GM19328 (cell line): ENCODE measurements at regions not wholly inside any gene's neighbourhood (a gene's known extent, or its start where the extent isn't known, plus 50 kb on each side); places are given as distances from the start of the nearest gene placed in this dataset.
A peak's percentile ranks its signal among the peaks of the same experiment; 100 is the strongest.
"Not testable (repeated sequence)": the region's sequence is repeated elsewhere in the genome, so short reads cannot be mapped to it uniquely, and the experiment has no call there.

Source experiments
- ATAC-seq: cut with Tn5 transposase; IDR thresholded peaks from one replicate; pipeline ENCODE4 v1.9.1; 2021; ENCODE audit warnings: mild to moderate bottlenecking, moderate library complexity; ENCODE audit not compliant: unreplicated experiment

DNA sequence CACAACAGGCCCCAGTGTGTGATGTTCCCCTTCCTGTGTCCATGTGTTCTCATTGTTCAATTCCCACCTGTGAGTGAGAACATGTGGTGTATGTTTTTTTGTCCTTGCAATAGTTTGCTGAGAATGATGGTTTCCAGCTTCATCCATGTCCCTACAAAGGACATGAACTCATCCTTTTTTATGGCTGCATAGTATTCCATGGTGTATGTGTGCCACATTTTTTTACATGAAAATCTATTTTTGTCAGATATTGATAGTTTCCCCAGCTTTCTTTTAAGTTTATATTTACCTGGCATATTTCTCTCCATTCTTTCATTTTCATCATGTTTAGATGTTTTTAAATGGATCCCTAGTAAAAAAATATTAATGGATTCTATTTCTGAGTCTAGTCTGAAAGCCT is 264.2 kb upstream of the UGT8 start:
- not testable (repeated sequence) for ATAC-seq

DNA sequence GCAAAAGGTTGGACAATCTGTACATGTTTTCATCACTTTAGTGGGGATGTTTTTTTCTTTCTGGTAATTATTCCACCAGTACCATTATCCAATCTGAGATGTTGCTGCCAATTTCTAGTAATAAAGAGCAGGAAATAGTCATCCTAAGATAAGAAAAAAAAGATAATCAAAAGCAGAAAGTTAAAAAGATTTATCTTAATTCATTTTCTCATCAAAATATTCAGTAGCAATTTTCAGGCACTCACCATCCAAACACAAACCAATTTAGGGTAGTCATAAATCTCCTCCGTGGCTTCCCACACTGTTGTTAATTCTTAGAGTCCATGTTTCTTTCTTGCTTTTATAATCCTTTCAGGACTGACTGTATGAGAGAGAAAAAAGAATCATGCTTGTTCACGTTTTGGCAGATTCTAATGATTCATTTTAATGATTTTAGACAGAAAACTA is 263.7 kb upstream of the UGT8 start:
- ATAC-seq = no peak

DNA sequence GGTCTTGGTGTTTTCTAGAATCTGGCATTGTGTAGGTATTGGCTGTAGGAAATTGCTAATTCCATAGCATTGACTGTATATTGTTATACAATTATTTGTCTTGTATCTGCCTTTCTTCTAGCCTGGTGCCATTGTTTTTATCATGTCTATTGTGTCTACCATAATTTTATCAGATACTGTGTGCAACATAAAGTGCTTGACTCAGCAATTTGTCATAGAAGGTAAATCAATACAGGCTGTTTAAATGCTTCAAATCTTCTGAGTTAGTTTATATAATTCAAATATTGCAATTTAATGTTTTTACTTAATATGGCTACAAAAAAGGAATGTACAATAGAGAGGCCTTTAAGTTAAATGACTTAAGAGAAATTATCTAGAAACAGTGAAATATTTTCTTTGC is 263.3 kb upstream of the UGT8 start:
- ATAC-seq = no peak

DNA sequence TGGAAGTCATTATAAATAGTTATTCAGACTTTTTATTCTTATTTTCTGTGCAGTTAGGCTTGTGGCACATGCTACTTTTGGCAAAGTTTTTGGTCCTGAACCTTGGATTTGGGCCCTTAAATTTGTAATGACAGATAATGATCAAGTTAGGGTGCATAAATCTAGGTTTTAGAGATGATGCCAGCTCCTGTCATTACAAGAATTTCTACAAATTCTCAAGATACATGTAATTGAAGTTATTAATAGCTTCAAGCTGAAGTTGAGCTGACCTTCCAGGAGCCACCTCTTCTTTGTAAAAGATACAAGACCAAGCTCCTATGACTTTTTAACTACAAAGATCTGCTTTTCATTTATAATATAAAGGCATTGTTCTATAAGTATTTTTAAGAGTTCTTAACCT is 255.6 kb upstream of the UGT8 start:
- ATAC-seq = no peak

DNA sequence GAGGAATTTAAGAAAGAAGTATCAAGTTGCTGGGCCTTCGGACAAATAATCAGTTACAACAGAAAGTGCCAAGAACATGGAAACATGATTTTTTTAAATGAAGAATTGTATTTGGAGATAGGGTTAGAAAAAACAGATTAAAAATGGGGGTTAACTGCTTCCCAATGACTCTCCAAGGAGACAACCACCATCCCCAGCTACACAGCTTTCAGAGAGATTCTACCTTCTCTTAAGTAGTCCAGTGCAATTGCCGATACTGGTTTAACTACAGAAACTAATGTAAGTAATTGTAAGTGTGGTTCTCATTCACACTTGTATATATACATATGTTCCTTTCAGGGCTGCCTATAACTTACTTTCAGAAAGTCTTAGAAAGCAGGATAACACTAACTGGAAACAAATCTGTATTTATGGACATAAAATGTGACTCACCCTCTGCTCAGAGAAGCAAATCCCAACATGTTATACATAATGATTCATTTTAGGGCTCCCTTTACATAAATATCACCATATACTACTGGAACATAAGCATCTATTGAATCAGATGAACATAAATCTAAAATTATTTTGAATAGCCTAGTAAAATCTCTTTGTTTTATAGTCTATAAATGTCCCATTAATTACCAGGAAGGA is 248.9 kb upstream of the UGT8 start:
- ATAC-seq = no peak

DNA sequence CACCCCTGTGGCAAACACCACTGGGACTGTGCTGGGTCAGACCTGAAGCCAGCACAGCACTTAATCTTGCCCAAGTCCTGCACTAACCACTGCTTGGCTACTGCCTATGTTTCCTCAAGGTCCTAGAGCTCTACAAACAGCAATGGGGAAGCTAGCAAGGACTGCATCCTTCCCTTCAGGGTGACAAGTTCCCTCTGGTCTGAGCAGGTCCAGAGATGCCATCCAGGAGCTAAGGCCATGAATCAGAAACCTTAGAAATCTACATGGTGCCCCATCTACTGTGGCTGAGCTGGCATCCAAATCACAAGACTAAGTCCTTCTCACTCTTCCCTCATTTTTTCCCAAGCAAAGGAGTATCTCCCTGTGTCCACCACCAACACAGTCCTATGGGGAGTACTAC is 239.7 kb upstream of the UGT8 start:
- no peak for ATAC-seq

DNA sequence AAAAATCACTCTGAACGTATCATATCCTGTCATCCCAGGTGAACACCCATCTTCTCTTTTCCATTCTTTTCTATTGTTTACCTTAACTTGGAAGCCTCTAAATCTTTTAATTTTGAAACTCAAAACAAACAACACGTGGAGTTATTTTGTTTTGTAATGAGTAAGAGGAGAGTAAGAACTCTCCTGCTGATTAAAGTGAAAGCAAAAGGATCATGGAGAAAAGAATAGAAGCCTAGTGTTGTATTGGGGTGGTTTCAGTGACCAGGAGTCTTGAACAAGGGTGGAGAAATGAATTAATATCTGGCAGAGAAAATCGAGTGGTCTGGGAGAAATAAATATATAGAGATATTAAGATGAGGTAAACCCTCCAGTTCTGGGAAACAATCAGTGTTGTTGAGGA is 237.4 kb upstream of the UGT8 start:
- no peak for ATAC-seq

DNA sequence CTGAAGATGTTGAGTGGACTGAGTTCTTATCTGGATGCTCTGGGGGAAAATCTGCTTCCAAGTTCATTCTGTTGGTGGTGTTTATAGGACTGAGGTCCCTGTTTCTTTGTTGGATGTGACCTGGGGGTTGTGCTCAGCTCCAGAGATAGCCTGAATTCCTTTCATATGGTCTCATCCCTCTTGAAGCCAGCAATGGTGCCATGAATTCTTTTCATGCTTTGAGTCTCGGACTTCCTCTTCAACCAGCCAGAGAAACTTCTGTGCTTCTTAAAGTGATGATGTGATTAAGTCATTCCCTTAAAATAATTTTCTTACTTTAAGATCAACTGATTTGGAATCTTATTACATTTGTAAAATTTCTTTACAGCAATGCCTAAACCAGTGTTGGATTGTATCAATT is 233.8 kb upstream of the UGT8 start:
- ATAC-seq = no peak

DNA sequence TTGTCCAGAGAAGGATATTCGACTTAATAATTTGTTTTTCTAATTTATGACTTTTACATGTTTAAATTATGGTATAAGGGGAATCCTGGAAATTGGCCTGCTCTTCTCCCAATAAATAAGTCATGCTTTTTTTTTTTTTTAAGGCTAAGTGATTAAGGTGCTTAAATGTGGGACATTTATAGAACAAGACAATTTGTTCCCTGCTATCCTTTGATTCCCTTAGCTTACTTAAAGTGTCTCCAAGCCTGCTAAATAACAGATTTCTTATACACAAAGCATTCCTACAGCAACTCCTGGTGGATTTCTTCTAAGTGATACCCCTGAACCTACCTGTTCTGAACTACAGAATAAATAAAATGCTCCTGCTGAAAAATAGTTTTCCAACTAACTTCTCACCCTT is 233.0 kb upstream of the UGT8 start:
- ATAC-seq = no peak

DNA sequence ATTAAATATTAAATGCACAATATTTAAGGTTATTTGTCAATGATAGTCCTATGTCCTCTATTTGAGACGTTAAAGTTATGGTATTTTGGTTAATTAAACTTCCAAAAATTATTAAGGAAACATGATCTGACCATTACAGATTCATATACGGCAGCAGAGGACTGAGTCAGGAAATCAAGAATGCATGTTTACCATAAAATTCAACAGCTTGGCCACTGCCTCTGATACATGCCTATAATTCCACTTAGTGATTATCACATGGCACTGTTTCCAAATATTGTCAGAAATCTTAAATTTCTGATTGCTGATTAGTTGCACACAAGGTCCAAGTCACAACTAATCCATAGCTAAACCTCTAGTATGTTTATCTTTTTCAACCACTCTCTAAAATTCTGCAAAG is 232.2 kb upstream of the UGT8 start:
- no peak for ATAC-seq

DNA sequence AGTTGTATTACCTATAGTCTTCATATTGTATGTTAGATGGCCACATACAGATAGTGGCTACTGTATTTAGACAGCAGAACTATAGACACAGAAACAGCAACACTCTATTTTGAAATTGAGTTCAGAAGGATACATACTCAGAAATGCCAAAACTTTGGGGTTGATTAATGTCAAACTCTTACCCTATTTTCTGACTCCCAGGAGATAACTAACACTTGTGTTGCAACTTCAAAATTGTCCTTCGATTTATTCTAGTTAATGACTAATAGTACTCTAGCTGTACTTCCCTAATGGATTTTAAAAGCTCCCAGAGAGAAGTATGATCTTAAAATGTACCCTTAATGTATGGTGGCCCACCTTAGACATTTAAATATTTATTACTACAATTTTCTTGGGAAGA is 229.9 kb upstream of the UGT8 start:
- ATAC-seq = no peak

DNA sequence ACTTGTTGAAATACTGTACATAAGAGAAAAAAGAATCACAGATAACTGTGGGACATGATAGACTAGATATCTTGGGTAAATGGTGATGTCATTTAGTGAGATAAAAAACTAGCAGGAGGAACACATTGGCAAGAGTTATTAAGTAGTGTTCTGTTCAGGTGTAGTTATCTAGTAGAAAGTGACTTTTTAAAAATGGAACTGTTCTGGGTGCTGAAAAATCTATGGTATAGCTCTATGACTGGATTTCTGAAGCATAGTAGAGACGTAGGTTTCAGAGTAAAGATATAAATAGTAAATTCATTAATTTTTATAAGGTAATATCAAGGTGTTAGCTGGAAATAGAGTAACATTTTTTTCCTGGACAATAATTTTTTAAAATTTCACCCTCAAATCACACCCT is 225.1 kb upstream of the UGT8 start:
- ATAC-seq = no peak

DNA sequence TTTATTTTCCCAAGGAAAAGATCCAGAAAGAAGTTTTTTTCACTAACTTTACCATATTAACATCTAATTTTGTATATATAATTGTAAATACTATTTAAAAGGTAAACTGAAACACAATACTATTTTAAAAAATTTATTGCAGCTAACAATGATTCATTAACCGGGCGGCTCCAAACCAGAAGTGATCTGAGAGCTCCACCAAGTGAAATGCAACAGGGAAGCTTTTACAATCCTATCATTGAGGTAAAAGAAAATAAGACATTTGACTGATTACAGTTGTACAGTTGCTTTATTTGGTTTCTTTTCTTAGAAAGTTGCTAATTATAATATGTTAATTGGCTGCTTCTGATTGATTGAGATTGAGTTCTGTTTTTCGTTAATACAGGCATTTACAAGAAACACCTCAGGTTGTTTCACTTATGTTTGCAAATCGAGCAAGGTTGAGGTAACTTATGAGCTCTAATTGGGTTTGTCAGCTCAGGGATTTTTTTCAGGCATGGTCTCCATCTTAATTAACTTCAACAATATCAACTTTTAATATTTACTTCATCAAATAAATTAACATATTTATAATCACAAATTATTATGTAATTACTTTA is 220.2 kb upstream of the UGT8 start:
- no peak for ATAC-seq

DNA sequence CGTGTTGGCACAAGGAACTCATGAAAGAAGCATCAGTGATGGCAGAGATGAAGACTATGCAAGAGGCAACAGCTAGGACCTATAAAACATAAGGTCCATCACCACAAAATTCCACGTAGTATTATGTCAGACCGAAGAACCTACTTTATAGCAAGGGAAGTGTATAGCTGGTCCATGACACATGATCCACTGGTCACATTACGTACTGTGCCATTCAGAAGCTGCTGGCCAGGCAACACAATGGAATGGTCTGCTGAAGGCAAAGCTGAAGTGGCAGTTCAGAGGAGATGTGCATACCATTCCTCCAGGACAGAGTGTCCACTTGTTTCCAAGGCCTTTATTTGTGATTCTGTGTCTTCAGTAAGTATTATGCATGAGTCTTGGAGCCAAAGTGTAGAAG is 215.5 kb upstream of the UGT8 start:
- no peak for ATAC-seq

DNA sequence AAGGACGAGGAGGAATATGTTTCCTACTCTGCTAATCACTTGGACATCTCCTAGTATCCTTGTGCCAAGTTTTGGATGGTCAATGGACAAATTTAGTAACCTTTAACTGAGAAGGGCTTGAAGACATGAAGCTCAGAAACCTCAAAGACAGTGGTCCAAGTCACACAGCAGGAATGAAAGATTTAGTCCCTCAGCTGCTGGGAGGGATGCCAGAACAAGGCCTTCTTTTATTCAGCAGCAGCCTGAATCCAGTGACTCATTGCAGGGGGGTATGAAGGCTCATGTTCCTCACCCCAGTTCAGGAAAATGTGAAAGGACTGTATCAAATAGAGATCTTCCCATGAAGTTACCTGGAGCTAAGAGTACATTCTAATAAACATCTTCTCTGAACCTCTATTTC is 214.9 kb upstream of the UGT8 start:
- ATAC-seq = no peak

DNA sequence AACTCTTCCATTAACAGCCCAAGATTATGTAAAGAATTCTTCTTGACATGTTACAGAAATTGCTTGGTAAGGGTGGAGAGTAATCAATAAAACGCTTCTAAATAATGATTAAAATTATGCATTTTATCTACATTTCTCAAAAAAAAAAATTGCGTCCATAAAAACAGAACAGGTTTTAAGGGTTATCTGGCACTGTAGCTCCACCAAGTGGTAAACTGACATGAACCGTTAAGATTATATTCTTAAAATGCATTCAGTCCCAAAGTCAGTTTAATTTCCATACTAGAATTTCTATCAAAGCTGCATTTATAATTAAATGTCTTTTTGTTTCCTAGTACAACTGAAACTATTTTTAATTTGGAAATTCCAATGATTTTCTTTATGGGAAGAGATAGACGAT is 214.0 kb upstream of the UGT8 start:
- ATAC-seq = no peak

DNA sequence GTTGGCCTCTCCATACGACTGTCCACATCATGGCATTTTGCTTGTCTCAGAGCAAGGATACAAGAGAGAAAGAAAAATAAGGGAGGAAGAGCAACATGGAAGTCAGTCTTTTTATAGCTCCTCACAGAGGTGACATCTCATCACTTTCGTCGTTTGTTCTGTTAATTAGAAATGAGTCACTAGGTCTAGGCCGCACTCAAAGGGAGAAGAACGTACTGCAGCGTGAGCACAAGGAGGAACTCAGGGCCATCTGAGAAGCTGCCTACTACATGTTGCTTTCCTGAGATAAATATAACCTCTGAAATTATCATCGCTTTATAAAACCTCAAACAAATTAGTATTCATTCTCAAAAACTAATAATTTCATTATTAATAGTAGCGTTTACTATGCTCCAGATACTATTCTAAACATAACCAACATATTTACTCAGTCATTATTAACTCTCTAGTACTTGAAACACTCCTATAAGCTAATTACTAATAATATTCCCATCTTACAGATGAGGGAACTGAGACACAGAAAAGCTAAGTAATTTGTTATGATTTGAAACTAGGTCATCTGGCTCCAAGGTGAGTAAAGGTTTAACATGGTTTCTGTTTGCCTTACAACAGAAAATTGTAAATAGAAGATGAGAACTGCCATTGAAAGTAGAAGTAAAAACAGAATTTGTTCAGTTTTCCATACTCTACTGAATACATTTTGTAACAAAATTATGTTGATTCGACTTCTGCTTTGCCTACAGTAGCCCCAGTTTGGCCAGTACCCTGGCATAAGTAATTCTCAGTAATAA is 213.2 kb upstream of the UGT8 start:
- peak; percentile 45 for ATAC-seq

DNA sequence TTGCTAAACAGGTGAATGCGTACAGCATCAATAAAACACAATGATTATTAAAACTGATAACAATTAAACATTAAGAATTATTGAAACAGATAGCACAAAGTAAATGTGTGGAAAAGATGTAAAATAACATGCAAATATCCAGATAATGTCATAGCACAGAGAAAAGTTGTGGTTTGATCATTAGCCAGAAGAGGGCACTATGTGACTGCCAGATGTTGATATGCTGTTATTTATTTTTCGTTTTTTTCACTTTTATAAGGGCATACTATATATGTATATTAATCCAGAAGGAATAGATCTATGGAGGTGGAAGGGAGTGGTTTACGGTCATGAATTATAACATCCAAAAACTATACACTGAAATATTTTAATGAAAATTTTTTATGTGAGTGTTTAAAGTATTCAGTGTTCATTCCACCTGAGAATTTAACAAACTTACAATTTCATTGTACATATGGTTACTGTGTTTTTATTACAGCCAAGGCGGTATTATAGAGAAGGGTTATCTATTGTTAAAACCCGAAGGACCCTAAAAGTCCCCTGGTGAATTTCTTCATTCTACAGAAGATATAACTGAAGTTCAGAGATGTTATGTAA is 211.9 kb upstream of the UGT8 start:
- ATAC-seq = no peak

DNA sequence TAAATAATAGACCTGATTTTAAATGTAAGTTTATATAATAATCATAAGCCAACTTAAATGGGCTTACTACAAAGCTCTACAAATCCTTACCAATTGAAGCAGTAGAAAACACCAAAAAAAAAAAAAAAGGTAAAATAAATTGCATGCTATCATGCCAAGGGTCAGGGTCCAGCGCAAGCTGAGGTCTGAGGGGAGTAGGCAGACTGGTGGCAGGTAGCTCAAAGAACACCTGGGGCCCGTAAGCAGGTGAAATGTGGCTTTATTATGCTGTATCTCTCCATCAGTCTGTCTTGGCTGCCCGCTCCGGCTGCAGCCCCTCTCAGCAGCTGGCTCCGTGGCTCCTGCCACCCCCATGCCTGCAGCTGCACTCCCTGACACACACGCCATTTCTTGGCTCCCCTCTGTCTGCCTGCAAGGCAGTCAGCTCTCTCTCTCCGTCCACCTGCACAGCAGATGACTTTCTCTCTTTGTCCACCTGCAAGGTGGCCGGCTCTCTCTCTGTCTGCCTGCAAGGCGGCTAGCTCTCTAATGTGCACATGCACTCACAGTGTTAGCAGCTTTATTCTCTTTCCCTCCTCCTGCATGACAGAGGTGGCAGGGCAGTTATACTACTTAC is 209.4 kb upstream of the UGT8 start:
- no peak for ATAC-seq

DNA sequence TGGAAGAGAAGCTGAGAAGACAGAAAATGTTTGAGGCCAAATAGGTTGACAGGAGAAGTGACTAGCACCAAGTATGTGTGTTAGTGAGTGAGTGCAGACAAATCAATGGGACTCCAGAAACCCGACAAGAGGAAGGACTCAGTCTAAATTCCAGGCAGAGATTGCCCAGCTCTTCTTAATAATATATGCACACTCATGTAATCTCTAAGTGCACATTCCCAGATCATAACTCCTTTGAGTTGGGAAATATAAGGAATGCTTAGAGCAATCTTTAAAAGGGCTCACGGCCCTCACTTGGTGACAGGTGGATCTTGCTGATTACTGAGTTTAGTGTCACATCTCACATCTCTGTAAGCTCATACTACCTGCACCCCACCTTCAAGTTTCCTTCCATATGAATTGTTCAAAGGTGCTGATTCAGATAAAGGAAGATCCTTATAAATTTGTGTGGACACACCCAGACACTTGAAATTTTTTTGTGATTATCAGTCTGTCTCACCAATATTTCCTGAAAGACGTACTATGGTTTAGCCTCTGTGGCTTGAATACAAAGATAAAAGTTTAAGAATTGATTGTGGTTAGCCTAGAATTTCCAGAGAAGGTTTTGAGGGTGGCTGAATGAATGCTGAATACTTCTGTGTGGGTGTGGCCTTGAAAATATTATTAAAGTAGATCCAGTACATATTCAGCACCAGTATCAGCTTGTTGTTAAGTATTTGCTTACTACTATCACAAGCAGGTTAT is 205.1 kb upstream of the UGT8 start:
- no peak for ATAC-seq

DNA sequence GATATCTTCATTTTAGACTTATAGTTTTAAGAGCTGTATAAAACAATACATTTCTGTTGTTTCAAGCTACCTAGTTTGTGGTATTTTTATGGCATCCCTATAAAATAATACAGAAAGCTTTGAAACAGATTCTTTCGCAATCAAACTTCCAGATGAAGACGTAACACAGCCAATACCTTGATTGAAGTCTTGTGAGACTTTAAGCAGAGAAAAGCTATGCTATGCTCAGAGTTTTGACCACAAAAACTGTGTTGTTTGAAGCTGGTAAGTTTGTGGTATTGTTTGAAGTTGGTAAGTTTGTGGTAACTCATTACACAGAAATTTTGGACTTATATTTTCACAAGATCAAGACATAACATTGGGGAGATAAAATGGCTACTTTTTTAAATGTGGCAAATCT is 201.8 kb upstream of the UGT8 start:
- no peak for ATAC-seq
